TTC549 (cell line): ENCODE measurements at regions not wholly inside any gene's neighbourhood (a gene's known extent, or its start where the extent isn't known, plus 50 kb on each side); places are given as distances from the start of the nearest gene placed in this dataset.
"Not testable (repeated sequence)": the region's sequence is repeated elsewhere in the genome, so short reads cannot be mapped to it uniquely, and the experiment has no call there.

Source experiments
- FAIRE-seq: peaks from 2 replicates; lab custom pipeline; 2012; peaks lifted over from hg19 to GRCh38; lab: Jason Lieb, UNC

DNA sequence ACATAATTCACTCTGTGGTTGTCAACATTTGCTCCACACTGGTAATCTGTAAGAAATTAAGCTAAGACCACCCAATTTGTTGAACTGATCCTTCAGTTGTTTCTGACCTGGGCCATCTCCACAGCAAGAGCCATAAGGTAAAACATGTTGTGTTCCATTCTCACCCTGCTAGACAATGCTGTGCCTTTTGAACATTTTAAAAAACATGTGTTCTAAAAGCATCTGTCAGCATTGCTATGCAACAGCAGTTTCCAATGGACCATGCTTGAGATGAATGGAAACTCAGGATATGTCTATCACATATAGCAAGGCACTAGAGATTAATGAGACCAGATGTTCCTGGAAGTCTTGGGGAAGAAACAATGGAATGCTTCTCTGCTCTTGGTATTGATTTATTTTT lies 455.1 kb upstream of the RGMB start:
- no peak for FAIRE-seq

DNA sequence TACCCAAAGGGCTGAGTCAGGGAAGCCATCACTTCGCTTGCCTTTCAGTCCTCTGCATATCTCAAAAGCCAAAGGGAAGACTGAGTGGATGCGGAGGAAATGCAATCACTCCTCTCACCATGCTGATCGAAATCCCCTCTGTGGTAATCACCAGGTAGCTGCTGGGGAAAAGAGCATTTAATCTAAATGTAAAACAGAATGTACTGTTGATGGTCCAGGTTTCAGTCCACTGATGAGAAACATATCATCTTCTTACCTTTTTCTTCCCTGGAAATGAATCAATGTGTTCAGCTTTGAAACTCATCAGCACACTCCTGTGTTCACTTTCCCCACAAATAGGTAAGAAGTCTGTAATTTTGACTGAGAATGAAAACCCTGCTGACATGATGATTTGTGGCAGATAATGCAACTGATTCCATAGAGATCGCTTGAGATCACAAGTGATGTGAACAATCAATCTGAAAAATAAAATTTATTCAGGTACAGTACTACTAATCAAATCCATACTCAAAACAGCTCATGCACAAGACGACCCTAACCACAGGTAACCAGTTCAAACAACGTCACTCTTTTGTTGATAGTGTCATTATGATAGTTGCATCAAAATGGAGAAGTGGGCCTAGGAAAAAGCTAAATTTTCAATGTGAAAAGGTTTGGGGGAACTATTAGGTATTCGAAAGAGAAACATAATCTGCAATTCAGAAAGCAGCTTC lies 454.0 kb upstream of the RGMB start:
- FAIRE-seq = no peak

DNA sequence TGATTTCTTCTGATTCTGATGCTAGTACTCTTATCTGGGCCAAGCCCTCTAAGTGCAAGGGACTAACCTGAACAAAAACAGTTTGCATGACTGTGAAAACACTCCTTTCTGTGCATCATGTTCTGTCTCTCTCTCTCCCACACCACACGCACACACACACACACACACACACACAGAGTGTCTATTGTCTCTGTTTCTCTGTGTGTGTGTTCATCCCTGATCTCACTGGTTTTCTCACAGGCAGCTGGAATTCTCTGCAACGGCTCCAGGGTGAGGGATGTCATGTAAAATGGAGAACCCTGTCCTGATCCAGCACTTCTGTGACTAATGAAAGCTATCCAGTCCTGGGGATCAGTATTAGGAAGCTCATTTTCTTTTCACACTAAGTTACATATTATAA lies 453.1 kb upstream of the RGMB start:
- no peak for FAIRE-seq

DNA sequence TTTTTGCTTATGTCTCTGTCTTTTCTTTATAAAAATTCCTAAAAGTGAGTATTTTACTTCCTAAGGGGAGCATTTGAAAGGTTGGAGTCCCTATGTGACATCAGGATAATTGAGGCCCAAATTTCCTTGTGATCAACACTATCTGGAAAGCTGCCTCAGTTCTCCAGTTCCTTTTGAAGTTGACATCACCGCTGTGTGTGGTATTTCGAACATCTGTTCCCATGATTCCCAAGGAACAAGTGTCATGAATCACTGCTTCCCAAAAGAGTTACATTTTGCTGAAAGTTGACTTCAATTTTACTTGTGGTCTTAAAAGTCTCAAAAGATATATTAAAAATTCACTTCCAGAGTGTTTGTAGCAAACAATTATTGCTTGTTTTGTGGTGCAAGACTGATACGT lies 452.1 kb upstream of the RGMB start:
- FAIRE-seq = no peak

DNA sequence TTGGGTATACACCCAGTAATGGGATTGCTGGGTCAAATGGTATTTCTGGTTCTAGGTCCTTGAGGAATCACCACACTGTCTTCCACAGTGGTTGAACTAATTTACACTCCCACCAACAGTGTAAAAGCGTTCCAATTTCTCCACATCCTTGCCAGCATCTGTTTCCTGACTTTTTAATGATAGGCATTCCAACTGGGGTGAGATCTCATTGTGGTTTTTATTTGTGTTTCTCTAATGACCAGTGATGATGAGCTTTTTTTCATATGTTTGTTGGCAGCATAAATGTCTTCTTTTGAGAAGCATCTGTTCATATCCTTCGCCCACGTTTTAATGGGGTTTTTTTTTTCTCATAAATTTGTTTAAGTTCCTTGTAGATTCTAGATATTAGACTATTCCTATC lies 448.3 kb upstream of the RGMB start:
- not testable (repeated sequence) for FAIRE-seq

DNA sequence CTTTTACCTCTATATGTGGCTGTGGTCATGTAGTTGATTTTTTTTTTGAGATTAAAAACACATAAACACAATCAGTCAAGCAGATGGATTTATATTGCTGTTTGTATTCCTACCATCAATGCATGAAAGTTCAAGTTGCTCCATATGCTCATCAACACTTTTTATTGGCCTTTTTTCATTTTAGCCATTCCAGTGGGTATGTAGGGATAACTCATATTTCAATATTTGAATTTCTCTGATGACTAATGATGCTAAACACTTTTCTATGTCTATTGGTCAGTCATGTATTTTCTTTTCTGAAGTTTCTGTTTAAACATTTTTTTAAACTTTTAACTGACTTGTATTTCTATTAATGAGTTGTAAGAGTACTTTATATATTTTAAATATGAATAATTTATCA lies 445.4 kb upstream of the RGMB start:
- FAIRE-seq = no peak

DNA sequence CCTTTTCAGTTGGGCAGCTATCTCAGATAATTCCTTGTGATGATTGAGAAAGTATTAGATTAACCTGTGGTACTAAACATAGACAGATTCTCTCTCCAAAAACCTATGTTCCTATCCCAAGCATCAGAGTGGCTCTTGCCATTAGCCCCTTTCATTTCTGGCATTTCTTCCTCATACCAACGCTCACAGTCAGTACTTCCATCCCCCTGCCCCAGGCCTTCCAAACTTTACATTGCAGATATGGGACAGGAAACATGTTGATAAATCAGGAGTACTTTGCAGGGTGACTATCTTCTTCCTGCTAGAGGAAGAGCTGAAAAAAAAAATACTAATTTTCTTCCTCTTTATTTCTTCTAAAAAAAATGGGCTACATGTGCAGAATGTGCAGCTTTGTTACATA lies 442.6 kb upstream of the RGMB start:
- no peak for FAIRE-seq

DNA sequence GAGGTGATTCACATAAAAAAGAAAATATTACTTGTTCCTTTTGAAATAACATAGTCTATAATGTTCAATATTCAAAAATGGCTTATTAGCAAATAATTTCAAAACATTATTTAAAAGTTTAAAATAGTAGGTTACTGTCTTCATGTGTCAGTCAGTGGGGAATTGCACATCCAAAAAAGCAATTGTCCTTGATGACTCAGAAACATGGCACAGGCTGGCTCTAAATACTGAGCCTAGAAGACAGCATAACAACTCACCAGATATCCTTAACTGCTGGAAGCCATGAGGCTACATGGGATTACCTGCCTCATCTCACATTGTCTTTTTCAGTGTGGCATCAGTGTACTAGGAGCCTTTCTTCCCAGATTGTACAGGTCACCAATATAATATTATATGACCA lies 439.5 kb upstream of the RGMB start:
- FAIRE-seq = no peak

DNA sequence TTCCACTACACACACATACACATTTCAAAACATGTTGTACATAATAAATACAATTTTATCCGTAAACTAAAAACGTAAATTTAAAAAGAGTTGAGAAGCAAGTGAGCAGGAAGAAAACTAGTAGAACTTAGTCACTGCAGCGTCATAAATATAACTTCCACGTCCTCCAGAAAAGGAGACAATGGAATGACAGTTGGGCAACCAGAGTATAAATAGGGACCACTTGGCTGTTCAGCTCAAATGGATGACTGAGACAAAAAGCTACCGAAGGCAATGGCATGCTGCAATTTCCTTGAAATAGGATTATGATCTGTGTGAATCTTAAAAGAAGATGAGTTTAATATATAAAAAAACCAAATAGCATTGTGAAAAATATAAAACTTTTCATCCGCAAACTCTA lies 438.5 kb upstream of the RGMB start:
- no peak for FAIRE-seq

DNA sequence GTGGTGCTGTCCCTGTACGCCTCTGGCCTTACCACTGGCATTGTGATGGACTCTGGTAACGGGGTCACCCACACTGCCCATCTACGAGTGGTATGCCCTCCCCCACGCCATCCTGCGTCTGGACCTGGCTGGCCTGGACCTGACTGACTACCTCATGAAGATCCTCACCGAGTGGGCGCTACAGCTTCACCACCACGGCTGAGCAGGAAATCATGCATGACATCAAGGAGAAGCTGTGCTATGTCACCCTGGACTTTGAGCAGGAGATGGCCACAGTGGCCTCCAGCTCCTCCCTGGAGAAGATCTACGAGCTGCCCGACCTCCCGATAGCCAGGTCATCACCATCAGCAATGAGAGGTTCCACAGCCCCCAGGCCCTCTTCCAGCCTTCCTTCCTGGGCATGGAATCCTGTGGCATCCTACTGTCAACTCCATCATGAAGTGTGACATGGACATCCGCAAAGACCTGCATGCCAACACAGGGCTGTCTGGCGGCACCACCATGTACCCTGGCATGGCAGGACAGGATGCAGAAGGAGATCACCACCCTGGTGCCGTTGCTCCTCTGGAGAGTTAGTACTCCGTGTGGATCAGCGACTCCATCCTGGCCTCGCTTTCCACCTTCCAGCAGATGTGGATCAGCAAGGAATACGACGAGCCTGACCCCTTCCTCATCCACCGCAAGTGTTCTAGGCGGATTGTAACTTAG lies 434.2 kb upstream of the RGMB start:
- FAIRE-seq = no peak

DNA sequence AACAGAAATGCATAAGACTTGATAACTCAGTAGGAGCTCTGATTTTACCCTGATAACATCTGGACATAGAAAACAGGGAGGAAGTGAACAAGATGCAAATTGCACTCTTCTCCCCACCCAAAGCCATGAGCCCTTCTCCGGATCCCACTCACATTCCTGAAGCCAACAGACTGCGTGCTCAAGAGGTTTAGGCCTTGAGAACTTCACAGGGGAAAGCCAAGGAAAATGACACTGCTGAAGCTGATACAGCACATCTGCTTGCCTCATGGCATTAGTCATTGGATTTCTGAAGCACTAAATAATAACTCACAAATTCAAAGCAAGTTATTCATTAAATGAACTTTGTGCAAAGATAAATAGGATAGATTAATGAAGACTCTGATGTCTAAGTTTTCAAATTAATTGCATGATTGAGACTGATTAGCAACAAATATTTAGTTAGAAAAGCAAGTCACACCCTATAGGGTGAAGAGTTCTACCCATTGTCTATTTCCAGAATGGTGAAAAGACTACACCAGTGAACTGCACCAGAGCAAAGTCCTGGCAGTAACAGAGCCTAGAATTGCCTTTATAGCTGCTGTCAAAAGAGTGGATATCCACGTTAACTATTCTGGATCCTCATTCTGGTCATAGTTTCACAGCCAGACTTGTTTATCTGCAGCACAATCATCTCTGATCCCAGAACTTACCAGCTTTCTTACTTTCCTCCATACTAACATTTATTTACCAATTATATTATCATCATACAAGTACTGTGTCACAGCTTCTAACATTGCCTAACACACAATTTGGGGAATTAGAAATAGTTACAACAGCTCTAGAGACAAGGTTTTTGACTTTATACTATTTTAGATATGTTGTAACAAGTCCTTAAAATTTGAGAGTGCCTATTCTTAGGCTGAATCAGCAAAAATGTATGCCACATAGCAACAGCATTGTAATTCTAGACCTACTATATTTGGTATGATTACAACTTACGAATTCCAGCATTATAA lies 432.1 kb upstream of the RGMB start:
- FAIRE-seq = no peak

DNA sequence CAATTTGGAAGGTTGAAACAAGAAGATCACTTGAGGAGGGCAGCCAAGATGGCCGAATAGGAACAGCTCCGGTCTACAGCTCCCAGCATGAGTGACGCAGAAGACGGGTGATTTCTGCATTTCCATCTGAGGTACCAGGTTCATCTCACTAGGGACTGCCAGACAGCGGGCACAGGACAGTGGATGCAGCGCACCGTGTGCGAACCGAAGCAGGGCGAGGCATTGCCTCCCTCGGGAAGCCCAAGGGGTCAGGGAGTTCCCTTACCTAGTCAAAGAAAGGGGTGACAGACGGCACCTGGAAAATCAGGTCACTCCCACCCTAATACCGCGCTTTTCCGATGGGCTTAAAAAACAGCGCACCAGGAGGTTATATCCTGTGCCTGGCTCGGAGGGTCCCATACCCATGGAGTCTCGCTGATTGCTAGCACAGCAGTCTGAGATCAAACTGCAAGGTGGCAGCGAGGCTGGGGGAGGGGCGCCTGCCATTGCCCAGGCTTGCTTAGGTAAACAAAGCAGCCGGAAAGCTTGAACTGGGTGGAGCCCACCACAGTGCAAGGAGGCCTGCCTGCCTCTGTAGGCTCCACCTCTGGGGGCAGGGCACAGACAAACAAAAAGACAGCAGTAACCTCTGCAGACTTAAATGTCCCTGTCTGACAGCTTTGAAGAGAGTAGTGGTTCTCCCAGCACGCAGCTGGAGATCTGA lies 430.4 kb upstream of the RGMB start:
- FAIRE-seq = not testable (repeated sequence)

DNA sequence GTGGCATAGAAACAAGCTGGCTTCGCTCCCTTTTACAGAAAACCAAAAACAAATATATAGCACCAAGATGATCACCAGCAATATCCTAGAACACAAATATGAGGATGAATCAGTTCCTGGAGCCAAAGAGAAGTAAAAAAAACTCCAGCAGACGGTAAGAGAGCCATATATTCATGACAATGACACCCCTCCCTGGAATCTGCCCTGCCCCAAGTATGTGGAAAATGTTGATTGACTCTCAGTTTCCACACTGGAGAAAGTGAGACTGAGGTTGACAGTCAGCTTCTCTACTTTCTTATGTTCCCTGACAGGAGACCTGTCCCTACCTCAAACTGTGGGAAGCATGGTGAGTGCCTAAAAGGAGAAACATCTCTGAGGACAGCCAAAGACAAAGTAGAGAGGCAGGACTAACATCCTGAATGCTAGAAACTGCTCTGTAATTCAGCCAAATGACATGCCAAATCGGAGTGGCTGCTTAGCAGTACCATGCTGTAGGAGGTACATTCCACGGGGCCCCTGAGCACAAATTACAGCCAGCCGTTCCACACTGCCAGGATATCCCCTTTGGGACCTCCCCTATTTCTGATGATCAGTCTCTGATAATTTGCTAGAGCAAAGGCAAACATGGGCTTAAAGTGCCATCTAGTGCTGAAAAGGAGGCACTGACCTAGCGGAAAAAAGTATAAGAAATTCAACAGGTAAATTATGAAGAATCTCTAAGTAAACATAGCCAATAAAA lies 424.0 kb upstream of the RGMB start:
- no peak for FAIRE-seq

DNA sequence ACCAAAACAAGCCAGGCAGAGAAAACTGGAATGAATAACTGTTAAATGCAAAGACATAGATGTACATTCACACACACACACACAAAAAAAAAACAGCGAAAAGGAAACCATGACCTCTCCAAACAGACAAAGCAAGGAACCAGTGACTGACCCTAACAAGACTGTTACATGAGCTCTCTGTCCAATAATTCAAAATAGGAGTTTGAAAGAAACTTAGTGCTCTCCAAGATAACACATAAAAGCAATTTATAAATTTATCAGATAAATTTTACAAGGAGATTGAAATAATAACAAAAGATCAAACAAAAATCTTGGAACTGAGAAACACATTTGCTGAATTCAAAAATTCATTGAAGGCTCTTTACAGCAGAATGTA lies 423.5 kb upstream of the RGMB start:
- FAIRE-seq = no peak

DNA sequence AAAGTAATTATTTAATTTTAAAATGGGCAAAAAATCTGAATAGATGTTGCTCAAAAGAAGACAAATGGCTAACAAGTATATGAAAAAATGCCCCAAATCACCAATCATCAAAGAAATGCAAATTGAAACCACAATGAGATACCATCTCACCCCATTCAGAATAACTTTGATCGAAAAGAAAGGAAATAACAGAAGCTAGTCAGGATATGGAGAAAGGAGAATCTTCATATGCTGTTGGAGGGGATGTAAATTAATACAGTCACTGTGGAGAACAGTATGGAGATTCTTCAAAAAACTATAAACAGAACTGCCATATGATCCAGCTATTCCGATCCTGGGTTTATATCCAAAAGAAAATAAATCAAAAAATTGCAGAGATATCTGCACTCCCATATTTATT lies 418.5 kb upstream of the RGMB start:
- no peak for FAIRE-seq

DNA sequence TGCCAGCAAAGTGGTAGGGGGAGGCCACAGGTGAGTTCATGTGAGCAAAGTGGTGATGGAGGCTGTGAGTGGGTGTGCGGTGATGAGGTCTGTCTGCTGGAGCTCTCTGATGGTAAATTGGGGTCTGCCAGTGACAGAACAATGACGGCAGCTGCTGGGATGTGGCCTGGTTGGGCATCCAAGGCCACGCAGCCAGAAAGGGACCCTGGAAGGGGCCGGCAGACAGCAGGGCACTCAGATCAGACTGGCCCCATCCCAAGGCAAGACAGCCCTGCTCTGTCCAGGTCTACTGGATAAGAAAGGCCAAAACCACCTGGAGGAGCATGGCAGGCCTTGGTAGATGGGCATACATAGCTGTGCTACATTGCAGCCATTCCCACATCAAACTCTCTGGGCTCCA lies 412.9 kb upstream of the RGMB start:
- FAIRE-seq = no peak

DNA sequence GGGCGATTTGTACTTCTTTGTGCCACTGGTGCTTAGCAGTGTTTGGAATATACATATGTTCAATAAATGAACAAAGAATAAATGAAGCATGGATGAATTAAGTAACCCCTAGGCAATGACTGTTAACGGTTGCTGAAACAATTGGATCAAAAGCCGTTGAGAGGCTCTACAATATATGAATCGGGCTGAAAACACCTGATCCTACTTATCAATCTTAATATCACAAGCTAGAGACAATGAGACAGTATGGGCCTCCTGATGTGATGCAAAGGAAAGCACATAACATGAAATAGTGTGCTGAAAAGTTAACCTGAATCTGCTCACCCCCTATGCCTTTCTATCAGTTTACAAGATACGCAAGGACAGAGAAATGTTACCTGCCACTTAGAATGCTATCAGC lies 410.3 kb upstream of the RGMB start:
- FAIRE-seq = no peak

DNA sequence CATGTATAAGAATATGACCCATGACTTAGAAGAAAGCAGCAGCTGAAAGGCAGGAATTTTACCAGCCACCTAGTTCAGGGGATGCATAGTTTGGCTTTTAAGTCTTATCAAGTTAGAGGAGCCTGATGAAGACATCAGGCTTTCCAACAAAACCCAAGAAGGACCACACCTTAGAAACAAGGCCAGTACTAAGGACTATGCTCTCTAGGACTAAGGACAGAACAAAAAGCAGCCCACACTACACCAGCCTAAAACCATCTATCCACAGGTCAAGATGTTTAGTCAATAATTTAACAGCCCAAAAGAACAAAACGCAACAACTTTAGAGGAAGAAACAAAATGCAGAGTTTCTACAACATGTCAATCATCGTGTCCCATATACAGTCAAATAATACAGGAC lies 408.9 kb upstream of the RGMB start:
- no peak for FAIRE-seq

DNA sequence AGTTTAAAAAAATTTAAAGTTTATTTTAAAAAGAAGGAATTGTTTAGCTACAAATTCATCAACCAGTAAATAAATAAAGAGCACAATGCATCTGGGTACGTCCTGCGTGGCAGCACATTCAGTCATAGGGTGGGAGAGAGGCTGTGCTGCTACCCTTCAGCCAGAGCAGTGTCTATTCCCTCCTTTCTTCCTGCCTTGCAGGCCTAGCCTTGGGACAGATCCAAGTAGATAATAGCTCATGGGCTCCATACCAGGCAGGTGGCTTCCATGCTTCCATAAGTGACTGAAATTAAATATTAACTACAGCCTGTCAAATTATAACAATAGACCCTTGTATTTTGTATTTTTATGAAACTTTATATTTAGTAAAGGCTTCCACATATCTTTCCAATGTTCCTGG lies 408.3 kb upstream of the RGMB start:
- no peak for FAIRE-seq

DNA sequence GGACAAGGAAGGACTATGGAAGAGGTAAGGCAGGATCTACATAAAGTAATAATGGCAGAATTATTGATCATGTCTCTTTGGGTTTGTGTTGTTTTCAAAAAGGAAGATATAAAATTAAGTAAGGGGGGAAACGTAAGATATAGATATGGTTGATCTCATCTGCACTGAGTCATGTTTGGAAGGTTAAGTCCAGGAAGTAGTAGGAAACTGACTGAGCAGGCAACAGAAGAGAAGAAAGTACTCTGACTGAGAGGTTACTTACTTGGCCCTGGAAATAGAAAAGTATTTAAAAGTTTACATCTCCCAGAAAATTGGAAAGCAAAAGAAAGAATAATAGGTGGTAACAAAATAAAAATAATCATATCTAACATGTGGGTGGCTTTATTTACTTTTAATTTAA lies 405.3 kb upstream of the RGMB start:
- no peak for FAIRE-seq

DNA sequence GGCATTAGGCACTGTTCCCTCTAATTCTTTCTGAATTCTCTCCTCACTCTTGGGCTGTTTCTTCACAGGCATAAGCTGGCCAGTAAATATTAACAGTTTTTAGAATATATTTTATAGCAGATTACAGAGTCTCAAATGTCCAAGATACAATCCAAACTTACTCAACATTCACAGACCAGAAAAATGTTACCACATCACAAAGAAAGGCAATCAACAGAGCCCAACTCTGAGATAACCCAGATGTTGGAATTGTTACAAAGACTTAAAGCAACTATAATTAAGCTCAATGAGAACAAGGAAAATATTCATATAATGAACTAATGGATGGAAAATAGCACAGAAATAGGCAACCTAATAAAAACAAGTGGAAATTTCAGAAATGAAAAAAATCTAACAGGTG lies 401.1 kb upstream of the RGMB start:
- no peak for FAIRE-seq
